ENCODE measurements at regions not wholly inside any gene's neighbourhood (a gene's known extent, or its start where the extent isn't known, plus 50 kb on each side); places are given as distances from the start of the nearest gene placed in this dataset.

DNA sequence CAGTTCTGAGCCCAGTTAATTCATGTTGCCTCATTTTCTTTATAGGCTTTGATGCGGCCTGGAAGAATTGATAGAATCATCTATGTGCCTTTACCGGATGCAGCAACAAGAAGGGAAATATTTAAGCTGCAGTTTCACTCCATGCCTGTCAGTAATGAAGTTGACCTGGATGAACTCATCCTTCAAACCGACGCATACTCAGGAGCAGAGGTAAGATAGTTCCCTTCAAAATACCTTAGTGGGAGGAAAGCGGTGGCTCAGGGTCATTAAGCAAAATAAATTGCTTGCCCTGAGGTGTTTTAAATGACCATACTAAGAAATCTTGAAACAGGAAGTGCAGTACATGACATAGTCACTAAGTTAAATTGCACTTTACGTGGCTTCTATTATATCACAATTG lies 140.6 kb upstream of the SPRY1 start:
- no peak overlapping the region for H2BK5ac ChIP-seq (ENCODE audit: low read depth, low read length, poor library complexity, severe bottlenecking)
- no peak for DNase-seq
- no peak overlapping the region for H3K23ac ChIP-seq (ENCODE audit: low read length in 2 of 2)
- H3K4me1 ChIP-seq (ENCODE audit: control insufficient read depth, insufficient read depth, low read depth, low read length) = no peaks in the 10 kb centered on the region
- no peaks in the 10 kb centered on the region for H3K36me3 ChIP-seq (ENCODE audit: control insufficient read depth in 1 of 2, insufficient read depth in 2 of 2, low read depth in 1 of 2, low read length in 2 of 2)
- H3K27me3 ChIP-seq (ENCODE audit: control insufficient read depth in 1 of 2, insufficient read depth in 1 of 2, low read length in 2 of 2) = no peaks in the 10 kb centered on the region
- H3K18ac ChIP-seq (ENCODE audit: low read depth in 1 of 2, low read length in 2 of 2) = no peak overlapping the region
- no peak overlapping the region for H2BK120ac ChIP-seq (ENCODE audit: low read depth, low read length)
- no peak overlapping the region for H3K27ac ChIP-seq (ENCODE audit: low read length, poor library complexity, severe bottlenecking)
- H2AFZ ChIP-seq (ENCODE audit: low read depth, low read length) = no peak overlapping the region
- no peak overlapping the region for H3K4ac ChIP-seq (ENCODE audit: low read depth in 1 of 2, low read length in 2 of 2)
- 86% methylated on average over 5 of the region's 6 CpGs for WGBS
- no peak overlapping the region for H2BK15ac ChIP-seq (ENCODE audit: low read depth, poor library complexity, severe bottlenecking)
- H2BK12ac ChIP-seq (ENCODE audit: low read length in 2 of 2) = no peak overlapping the region
- no peak overlapping the region for H3K9ac ChIP-seq (ENCODE audit: low read length)
- no peak overlapping the region for H4K8ac ChIP-seq (ENCODE audit: low read length)
- no peak overlapping the region for H3K14ac ChIP-seq (ENCODE audit: low read length in 2 of 2)
- H3K4me2 ChIP-seq (ENCODE audit: low read length, poor library complexity, severe bottlenecking) = no peak overlapping the region
- H2AK5ac ChIP-seq (ENCODE audit: low read length, severe bottlenecking) = no peak overlapping the region
- H3K79me1 ChIP-seq (replicated peaks; ENCODE audit: low read length, poor library complexity, severe bottlenecking) = peaks cover 1% of the 10 kb centered on the region
- H4K91ac ChIP-seq (ENCODE audit: low read length) = no peak overlapping the region
- H3K9me3 ChIP-seq (ENCODE audit: control insufficient read depth, low read length) = no peaks in the 10 kb centered on the region
- H3K4me3 ChIP-seq (ENCODE audit: insufficient read depth in 1 of 2, low read depth in 1 of 2, low read length in 2 of 2) = no peak overlapping the region

DNA sequence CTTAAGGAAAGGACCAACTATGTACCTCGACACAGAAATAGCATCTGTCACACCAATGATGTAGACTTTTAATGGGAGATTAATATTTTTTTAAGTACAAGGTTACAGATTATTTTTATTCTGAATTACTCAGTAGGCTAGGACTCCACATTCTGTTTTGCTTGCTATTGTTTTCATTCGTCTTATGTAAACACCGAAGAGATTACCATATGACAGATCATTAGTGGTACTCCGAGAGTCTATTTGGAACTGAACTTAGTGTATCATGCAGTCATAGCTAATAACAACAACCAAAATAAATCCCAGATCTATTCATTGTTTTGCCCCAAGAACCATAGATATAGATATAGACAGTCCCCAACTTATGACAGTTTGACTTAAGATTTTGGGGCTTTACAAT lies 139.7 kb upstream of the SPRY1 start:
- no peak for DNase-seq
- H2BK5ac ChIP-seq (ENCODE audit: low read depth, low read length, poor library complexity, severe bottlenecking) = no peak overlapping the region
- H2AK5ac ChIP-seq (ENCODE audit: low read length, severe bottlenecking) = no peak overlapping the region
- no peak overlapping the region for H3K4me2 ChIP-seq (ENCODE audit: low read length, poor library complexity, severe bottlenecking)
- no peak overlapping the region for H3K23ac ChIP-seq (ENCODE audit: low read length in 2 of 2)
- no peak overlapping the region for H3K9ac ChIP-seq (ENCODE audit: low read length)
- H3K79me1 ChIP-seq (replicated peaks; ENCODE audit: low read length, poor library complexity, severe bottlenecking) = peaks cover 1% of the 10 kb centered on the region
- WGBS = 79% methylated on average over 3 of the region's 4 CpGs
- no peaks in the 10 kb centered on the region for H3K36me3 ChIP-seq (ENCODE audit: control insufficient read depth in 1 of 2, insufficient read depth in 2 of 2, low read depth in 1 of 2, low read length in 2 of 2)
- H2BK12ac ChIP-seq (ENCODE audit: low read length in 2 of 2) = no peak overlapping the region
- H3K27ac ChIP-seq (ENCODE audit: low read length, poor library complexity, severe bottlenecking) = no peak overlapping the region
- no peak overlapping the region for H4K91ac ChIP-seq (ENCODE audit: low read length)
- no peak overlapping the region for H2BK15ac ChIP-seq (ENCODE audit: low read depth, poor library complexity, severe bottlenecking)
- no peak overlapping the region for H3K14ac ChIP-seq (ENCODE audit: low read length in 2 of 2)
- no peak overlapping the region for H2BK120ac ChIP-seq (ENCODE audit: low read depth, low read length)
- H3K18ac ChIP-seq (ENCODE audit: low read depth in 1 of 2, low read length in 2 of 2) = no peak overlapping the region
- H3K4me3 ChIP-seq (ENCODE audit: insufficient read depth in 1 of 2, low read depth in 1 of 2, low read length in 2 of 2) = no peak overlapping the region
- no peak overlapping the region for H2AFZ ChIP-seq (ENCODE audit: low read depth, low read length)
- H3K4me1 ChIP-seq (ENCODE audit: control insufficient read depth, insufficient read depth, low read depth, low read length) = no peaks in the 10 kb centered on the region
- H3K9me3 ChIP-seq (ENCODE audit: control insufficient read depth, low read length) = no peaks in the 10 kb centered on the region
- no peak overlapping the region for H3K4ac ChIP-seq (ENCODE audit: low read depth in 1 of 2, low read length in 2 of 2)
- no peaks in the 10 kb centered on the region for H3K27me3 ChIP-seq (ENCODE audit: control insufficient read depth in 1 of 2, insufficient read depth in 1 of 2, low read length in 2 of 2)
- H4K8ac ChIP-seq (ENCODE audit: low read length) = no peak overlapping the region

DNA sequence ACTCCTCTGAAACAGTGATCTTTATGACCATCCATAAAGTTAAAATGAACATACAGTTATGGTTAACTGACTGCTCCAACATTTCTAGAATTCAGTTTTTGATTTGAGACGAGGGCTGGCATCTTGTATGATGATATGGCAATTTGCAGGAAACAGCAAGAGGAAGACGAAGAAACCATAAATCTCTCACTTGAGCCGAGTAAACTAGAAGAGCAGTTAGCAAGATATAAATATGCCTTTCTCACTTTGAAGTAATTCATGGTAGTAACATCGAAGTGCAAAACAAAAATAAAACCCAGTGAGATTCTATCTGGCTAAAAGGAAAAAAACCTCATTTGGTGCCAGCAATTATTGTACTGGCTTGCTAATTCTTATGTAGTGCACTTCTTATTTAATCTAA lies 139.0 kb upstream of the SPRY1 start:
- H3K27ac ChIP-seq (ENCODE audit: low read length, poor library complexity, severe bottlenecking) = no peak overlapping the region
- no peak overlapping the region for H4K8ac ChIP-seq (ENCODE audit: low read length)
- no peak overlapping the region for H2BK12ac ChIP-seq (ENCODE audit: low read length in 2 of 2)
- H3K23ac ChIP-seq (ENCODE audit: low read length in 2 of 2) = no peak overlapping the region
- H2AFZ ChIP-seq (ENCODE audit: low read depth, low read length) = no peak overlapping the region
- H3K9me3 ChIP-seq (ENCODE audit: control insufficient read depth, low read length) = no peaks in the 10 kb centered on the region
- no peak overlapping the region for H2BK120ac ChIP-seq (ENCODE audit: low read depth, low read length)
- H3K9ac ChIP-seq (ENCODE audit: low read length) = no peak overlapping the region
- H2AK5ac ChIP-seq (ENCODE audit: low read length, severe bottlenecking) = no peak overlapping the region
- 59% methylated on average over 2 of the region's 4 CpGs for WGBS
- no peak overlapping the region for H2BK15ac ChIP-seq (ENCODE audit: low read depth, poor library complexity, severe bottlenecking)
- H3K4me2 ChIP-seq (ENCODE audit: low read length, poor library complexity, severe bottlenecking) = no peak overlapping the region
- no peak overlapping the region for H3K14ac ChIP-seq (ENCODE audit: low read length in 2 of 2)
- H2BK5ac ChIP-seq (ENCODE audit: low read depth, low read length, poor library complexity, severe bottlenecking) = no peak overlapping the region
- H3K27me3 ChIP-seq (ENCODE audit: control insufficient read depth in 1 of 2, insufficient read depth in 1 of 2, low read length in 2 of 2) = no peaks in the 10 kb centered on the region
- H3K36me3 ChIP-seq (ENCODE audit: control insufficient read depth in 1 of 2, insufficient read depth in 2 of 2, low read depth in 1 of 2, low read length in 2 of 2) = no peaks in the 10 kb centered on the region
- no peak overlapping the region for H3K4ac ChIP-seq (ENCODE audit: low read depth in 1 of 2, low read length in 2 of 2)
- DNase-seq = no peak
- peaks cover 1% of the 10 kb centered on the region for H3K79me1 ChIP-seq (replicated peaks; ENCODE audit: low read length, poor library complexity, severe bottlenecking)
- H4K91ac ChIP-seq (ENCODE audit: low read length) = no peak overlapping the region
- no peak overlapping the region for H3K18ac ChIP-seq (ENCODE audit: low read depth in 1 of 2, low read length in 2 of 2)
- H3K4me1 ChIP-seq (ENCODE audit: control insufficient read depth, insufficient read depth, low read depth, low read length) = no peaks in the 10 kb centered on the region
- H3K4me3 ChIP-seq (ENCODE audit: insufficient read depth in 1 of 2, low read depth in 1 of 2, low read length in 2 of 2) = no peak overlapping the region

DNA sequence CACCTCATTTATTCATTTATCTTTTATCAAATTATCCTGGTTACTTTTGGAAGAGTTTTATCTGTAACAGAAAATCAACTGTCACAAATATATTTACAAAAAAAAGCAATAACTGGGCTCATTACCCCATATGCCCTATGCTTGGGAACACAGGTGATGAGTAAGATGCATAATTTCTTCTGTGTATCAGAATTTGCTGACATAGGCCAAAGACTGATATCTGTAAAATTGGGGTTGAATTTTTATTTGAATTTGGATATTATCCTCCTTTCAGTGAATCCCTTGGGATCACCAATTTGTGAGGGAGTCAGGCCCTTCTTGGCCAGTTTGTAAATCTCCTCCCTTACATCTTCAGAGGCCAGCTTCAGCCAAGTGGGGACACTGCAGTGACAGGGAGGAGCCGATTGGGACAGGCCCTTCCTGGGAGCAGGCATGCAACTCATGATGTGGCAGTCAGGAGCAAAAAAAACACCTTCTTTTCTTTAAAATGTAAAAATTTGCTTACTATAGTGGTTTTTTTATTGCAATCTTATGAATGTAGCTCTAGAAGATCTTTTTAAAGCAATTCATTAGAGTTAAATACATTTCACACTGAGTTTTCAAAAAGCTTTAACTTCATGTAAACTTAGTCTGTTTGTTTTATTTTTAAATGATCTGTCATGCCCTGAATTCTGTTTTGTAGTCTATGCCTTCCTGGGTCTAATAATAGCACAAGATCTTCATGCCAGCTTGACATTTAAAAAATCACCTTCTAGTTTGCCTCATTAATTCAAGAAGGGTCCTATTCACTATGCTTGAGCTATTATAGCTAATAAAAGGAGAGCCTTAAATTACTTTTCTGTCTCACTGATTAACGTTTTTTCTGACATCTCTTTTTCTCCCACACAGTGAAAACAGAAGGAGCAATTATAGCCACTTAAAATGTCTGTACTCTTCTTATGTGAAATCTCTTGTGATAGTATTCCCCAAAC lies 136.6 kb upstream of the SPRY1 start:
- Histone ChIP-seq H3K9me3 (ENCODE audit: control insufficient read depth, low read length) (no peaks in the 10 kb centered on the region), H3K36me3 (ENCODE audit: control insufficient read depth in 1 of 2, insufficient read depth in 2 of 2, low read depth in 1 of 2, low read length in 2 of 2) (no peaks in the 10 kb centered on the region), H3K79me1 (replicated peaks; ENCODE audit: low read length, poor library complexity, severe bottlenecking) (no peaks in the 10 kb centered on the region), H2BK15ac (ENCODE audit: low read depth, poor library complexity, severe bottlenecking) (no peak overlapping the region), H3K27me3 (ENCODE audit: control insufficient read depth in 1 of 2, insufficient read depth in 1 of 2, low read length in 2 of 2) (no peaks in the 10 kb centered on the region), H2BK120ac (ENCODE audit: low read depth, low read length) (no peak overlapping the region), H3K4ac (ENCODE audit: low read depth in 1 of 2, low read length in 2 of 2) (no peak overlapping the region), H3K4me2 (ENCODE audit: low read length, poor library complexity, severe bottlenecking) (no peak overlapping the region), H4K8ac (ENCODE audit: low read length) (no peak overlapping the region), H2BK5ac (ENCODE audit: low read depth, low read length, poor library complexity, severe bottlenecking) (no peak overlapping the region), H2AK5ac (ENCODE audit: low read length, severe bottlenecking) (no peak overlapping the region), H3K4me1 (ENCODE audit: control insufficient read depth, insufficient read depth, low read depth, low read length) (no peaks in the 10 kb centered on the region), H2AFZ (ENCODE audit: low read depth, low read length) (no peak overlapping the region), H3K14ac (ENCODE audit: low read length in 2 of 2) (no peak overlapping the region), H2BK12ac (ENCODE audit: low read length in 2 of 2) (no peak overlapping the region), H3K18ac (ENCODE audit: low read depth in 1 of 2, low read length in 2 of 2) (no peak overlapping the region), H3K23ac (ENCODE audit: low read length in 2 of 2) (no peak overlapping the region), H4K91ac (ENCODE audit: low read length) (no peak overlapping the region), H3K4me3 (ENCODE audit: insufficient read depth in 1 of 2, low read depth in 1 of 2, low read length in 2 of 2) (no peak overlapping the region), H3K27ac (ENCODE audit: low read length, poor library complexity, severe bottlenecking) (no peak overlapping the region), H3K9ac (ENCODE audit: low read length) (no peak overlapping the region)
- no peak for DNase-seq
- no CpG with 5 or more reads among the region's 2 CpGs for WGBS
